ENCODE measurements at regions not wholly inside any gene's neighbourhood (a gene's known extent, or its start where the extent isn't known, plus 50 kb on each side); places are given as distances from the start of the nearest gene placed in this dataset.
A peak's percentile ranks its signal among the peaks of the same experiment; 100 is the strongest.
"Not testable (repeated sequence)": the region's sequence is repeated elsewhere in the genome, so short reads cannot be mapped to it uniquely, and the experiment has no call there.

DNA sequence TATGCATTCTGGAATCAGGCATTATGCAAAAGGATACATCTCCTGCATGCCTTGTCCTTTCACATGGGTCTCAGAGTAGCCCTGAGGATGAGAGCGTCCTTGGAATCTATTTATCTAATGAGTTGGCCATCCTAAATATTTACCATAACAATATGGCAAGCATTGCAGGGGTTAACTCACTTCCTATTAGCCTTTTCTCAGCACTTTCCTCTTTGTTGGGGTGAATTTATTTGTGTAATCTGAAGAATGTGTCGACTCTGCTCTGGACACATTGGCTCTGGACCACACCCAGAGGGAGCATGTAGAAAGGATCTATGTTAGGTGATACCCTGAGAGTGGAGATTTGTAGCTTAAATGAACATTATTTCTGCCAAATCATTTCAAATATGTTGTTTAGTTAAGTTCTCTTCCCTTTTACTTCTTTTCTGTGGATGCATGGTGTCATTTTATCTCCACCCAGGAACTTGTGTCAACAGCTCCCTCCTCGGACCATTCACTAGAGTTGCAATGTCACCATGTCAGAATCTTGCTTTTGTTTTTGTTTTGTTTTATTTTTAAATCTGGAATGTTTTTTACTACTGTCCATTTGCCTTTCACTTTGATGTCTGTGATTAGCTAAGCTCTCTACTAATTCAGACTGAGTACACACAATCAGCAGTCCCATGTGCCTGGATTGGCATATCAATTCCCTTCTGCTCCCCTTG is 757.0 kb upstream of the MMS22L start:
- DNase-seq = peak; percentile 23

GRCh38 chr6:98041056-98041455 is 758.0 kb upstream of the MMS22L start:
- DNase-seq = no peak

GRCh38 chr6:98041921-98042320 is 758.9 kb upstream of the MMS22L start:
- no peak for DNase-seq

- DNase-seq = no peak
Observed at GRCh38 chr6:98044151-98044561, 761.1 kb upstream of the MMS22L start.

GRCh38 chr6:98044791-98045470 is 761.9 kb upstream of the MMS22L start:
- no peak for DNase-seq

- no peak for DNase-seq
Observed at GRCh38 chr6:98047164-98047563, 764.1 kb upstream of the MMS22L start.

- DNase-seq = no peak
Observed at GRCh38 chr6:98047871-98048270, 764.9 kb upstream of the MMS22L start.

DNA sequence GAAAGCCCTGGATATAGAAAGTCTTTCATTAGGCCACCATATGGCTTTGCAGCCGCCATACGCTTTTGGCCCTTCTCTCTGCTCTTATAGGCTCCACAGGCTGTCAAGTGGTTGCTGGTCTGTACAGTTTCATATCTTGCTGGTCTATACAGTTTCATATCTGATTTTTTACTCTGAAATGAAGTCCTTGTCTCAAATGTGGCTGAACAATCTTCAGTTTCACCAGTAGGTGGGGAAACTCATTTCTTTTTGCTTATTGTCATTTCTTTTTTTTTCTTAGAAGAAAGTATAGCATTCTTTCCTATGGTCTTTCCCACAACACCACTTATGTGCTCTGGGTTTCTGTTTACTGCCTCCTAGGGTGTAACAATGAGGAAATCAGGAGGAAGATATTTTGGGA is 771.4 kb upstream of the MMS22L start:
- peak; percentile 16 for DNase-seq

DNA sequence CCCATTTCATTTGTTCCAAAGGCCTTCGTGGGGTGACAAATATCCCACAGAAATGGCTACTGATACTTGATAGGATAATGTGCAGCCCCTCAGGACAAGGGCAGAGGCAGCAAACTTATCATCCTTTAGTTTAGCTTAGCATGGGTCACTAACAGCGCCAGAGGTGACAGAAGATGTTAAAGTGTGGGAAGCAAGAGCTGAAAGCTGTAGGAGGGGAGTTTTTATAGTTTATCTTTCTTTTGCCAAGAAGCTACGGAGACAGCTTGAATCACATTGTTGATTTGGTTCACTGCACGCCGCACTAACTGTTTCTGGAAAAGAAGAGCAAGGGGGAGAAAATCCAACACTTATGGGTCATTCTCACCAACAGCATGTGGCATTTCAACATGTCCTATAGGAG is 773.9 kb upstream of the MMS22L start:
- DNase-seq = no peak

DNA sequence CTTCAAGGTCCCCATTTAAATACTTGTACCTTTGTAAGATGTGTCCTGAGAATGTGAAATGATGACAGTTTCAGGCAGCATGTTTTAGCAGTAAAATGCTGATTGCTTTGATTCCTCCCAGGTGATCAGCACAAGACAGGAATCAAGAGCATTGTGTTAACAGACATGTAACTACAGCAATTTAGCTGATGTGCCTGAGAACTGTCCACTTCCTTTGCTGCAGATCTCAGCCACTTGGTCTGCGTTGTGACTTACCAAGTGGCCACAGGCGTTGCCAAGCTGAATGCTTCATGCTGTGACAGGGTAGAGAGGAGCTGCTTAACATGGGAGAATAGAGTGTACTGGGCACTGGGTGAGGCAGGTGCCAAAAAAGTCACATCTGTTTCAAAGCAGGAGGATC is 767.0 kb upstream of the POU3F2 start:
- DNase-seq = no peak

DNA sequence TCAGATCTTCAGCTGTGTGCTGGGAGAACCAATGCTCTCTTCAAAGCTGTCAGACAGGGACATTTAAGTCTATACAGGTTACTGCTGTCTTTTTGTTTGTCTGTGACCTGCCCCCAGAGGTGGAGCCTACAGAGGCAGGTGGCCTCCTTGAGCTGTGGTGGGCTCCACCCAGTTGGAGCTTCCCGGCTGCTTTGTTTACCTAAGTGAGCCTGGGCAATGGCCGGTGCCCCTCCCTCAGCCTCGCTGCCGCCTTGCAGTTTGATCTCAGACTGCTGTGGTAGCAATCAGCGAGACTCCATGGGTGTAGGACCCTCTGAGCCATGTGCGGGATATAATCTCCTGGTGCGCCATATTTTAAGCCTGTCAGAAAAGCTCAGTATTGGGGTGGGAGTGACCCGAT is 745.8 kb upstream of the POU3F2 start:
- DNase-seq = not testable (repeated sequence)

DNA sequence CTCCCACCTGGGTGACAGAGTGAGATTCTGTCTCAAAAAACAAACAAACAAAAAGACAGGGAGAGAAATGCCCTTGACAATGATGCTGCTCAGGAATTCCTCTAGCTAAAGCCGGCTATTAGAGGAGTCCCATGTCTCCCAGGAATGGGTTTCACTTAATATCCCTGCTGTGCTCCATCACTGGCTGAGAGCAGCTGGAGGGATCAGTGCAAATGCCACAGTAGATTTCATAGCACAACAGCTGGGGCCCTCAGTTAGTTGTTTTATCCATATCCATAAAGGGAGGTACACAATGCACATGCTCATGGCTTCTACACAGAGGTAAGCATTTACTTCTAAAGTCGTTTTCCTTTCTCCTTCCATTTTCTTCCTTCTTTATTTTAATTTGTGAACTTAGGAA is 742.0 kb upstream of the POU3F2 start:
- DNase-seq = no peak

- no peak for DNase-seq
Observed at GRCh38 chr6:98094696-98095095, 739.7 kb upstream of the POU3F2 start.

DNA sequence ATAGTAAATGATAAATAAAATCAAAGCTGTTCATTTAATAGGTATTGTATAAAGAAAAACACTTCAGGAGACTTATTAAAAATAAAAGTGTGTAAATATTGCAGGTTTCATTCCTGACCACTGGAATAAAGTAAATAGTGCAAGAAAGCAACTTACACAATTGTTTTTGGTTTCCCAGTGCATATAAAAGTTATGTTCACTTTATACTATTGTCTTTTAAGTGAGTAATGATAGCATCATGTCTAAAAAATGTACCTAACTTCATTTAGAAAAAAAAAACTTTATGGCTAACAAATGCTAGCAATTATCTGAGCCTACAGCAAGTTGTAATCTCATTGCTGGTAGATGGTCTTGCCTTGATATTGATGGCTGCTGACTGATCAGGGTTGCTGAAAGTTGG is 726.6 kb upstream of the POU3F2 start:
- DNase-seq = no peak

DNA sequence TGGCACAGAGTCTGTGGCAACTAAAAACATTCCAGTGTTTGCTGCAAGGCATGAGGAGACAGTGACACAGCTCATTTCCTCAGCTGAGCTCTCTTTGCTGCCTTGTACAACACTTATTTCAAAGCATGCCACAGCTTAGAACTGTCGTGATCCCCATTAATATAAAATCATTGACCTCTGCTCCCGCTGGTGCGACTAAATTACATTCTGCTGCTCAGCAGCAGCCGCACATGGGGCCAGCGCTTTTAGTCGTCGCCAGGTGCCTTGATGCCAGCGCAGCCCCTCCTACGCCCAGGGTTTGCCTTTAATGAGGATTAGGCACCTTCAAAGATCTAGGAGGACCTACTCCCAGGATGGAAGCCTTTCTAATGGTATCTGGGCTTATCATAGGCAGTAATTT is 717.9 kb upstream of the POU3F2 start:
- no peak for DNase-seq

DNA sequence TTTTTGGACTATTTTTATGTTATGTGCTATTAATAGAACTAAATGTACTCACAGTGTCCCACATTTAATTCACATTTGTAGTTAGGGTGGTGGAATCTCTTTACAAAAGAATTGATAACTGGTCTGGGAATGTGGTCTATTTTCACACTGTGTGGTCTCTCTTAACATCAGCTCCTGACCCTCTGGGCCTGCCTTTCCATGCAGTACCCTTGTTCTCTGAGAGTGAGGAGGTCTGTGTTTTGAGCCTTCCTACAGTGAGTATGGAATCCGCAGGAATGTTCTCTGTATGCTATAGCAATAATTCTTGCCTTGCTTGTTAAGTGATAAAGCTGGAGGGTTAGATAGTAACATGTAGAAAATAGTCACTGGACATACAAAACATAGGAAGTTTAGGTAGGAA is 717.3 kb upstream of the POU3F2 start:
- no peak for DNase-seq

- DNase-seq = no peak
Observed at GRCh38 chr6:98118397-98119045, 715.9 kb upstream of the POU3F2 start.

DNA sequence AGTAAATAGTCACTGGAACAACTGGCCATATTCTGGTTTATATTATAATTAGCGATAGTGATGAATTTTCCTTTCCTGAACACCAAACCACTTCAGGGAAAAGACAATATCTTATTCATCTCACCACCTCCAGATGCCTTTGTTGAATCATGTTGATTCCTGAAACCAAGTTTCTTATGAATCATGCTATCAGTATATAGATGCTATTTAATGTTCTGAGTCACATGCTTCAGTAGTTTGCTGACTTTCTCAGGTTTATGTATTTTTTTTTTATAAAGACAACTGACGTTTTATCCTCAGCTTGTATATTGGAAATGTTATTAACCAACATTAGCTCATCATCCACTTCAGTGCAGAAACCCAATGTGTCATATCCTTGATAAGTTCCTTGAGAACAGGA is 710.2 kb upstream of the POU3F2 start:
- DNase-seq = peak; percentile 63

- DNase-seq = no peak
Observed at GRCh38 chr6:98131290-98131990, 702.9 kb upstream of the POU3F2 start.

DNA sequence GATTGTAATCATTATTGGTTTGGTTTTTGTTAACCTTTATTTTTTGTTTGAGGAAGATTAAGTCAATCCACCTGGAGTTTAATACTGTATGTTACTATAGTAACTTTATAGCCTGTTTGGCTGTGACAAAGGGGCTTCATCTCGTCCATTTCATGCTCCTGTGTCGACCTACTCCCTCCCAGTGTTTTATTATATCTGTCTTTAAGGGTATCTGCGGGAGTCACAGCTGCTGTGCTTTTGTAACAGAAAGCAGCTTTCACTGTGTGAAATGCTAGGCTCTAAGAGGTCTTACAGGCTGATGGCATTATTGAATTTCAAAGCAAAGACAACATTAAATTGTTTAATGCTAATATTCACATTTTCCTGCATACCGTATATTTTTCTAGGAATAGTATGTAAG is 698.0 kb upstream of the POU3F2 start:
- no peak for DNase-seq

GRCh38 chr6:98137391-98137790 is 697.0 kb upstream of the POU3F2 start:
- DNase-seq = no peak

DNA sequence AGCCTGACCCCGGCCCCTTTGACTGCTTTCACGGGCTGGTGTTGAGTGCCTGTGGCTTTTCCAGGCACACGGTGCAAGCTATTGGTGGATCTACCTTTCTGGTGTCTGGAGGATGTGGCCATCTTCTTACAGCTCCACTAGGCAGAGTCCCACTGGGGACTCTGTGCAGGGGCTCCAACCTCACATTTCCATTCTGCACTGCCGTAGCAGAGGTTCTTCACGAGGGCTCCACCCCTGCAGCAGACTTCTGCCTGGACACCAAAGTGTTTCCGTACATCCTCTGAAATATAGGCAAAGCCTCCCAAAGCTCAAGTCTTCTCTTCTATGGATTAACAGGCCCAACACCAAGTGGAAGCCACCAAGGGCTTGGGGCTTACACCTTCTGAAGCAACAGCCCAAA is 691.5 kb upstream of the POU3F2 start:
- DNase-seq = no peak

- no peak for DNase-seq
Observed at GRCh38 chr6:98146656-98147055, 687.7 kb upstream of the POU3F2 start.
